GM13976 (cell line): ENCODE measurements at regions not wholly inside any gene's neighbourhood (a gene's known extent, or its start where the extent isn't known, plus 50 kb on each side); places are given as distances from the start of the nearest gene placed in this dataset.

Experiments used
- DNase-seq: peaks from one replicate; pipeline ENCODE4 v3.0.0; 2012; ENCODE audit warnings: low spot score
- CTCF ChIP-seq: IDR thresholded peaks from 2 replicates; pipeline ENCODE4 v1.5.1; 2012; ENCODE audit warnings: borderline replicate concordance, mild to moderate bottlenecking; ENCODE audit not compliant: insufficient read depth; ENCODE audit errors: extremely low read depth, missing control alignments, control extremely low read depth
- in situ Hi-C: fragments of 300-500 bp; cut with MboI; formaldehyde crosslinking; loops from one replicate; pipeline ENCODE4 v1.12.0; 2022; ENCODE audit warnings: low sequenced_read_pairs, mixed read lengths, inconsistent platforms; ENCODE audit not compliant: unreplicated experiment

GRCh38 chr11:127506126-127506525 lies 505.6 kb upstream of the KIRREL3 start:
- TF ChIP-seq CTCF, result no peak
- DNase-seq, result no peak
- in situ Hi-C loops, result no loop called here

GRCh38 chr11:127496165-127496564 lies 495.6 kb upstream of the KIRREL3 start:
- no peak for TF ChIP-seq CTCF
- in situ Hi-C loops, result no loop called here

GRCh38 chr11:127493330-127494022 lies 492.9 kb upstream of the KIRREL3 start:
- peak; percentile 17 for TF ChIP-seq CTCF
- in situ Hi-C loops, result no loop called here
- DNase-seq, result no peak

More at GRCh38 chr11:127496165-127496564, 495.6 kb upstream of the KIRREL3 start:
- no peak for DNase-seq

GRCh38 chr11:127492029-127492428 lies 491.5 kb upstream of the KIRREL3 start:
- DNase-seq, result no peak
- in situ Hi-C loops, result no loop called here
- TF ChIP-seq CTCF, result no peak

GRCh38 chr11:127491589-127491988 lies 491.0 kb upstream of the KIRREL3 start:
- no peak for DNase-seq
- in situ Hi-C loops, result no loop called here
- TF ChIP-seq CTCF, result no peak

- in situ Hi-C loops, result no loop called here
- no peak for TF ChIP-seq CTCF
- DNase-seq, result no peak
Observed at GRCh38 chr11:127490896-127491295, 490.3 kb upstream of the KIRREL3 start.

GRCh38 chr11:127485541-127485940 lies 485.0 kb upstream of the KIRREL3 start:
- no peak for TF ChIP-seq CTCF
- in situ Hi-C loops, result no loop called here
- no peak for DNase-seq
